BLaER1 treated with 17β-estradiol and CSF1 and Interleukin-3, amounts not matched to agents 10 nM and 100 nM (cell line): ENCODE measurements at regions not wholly inside any gene's neighbourhood (a gene's known extent, or its start where the extent isn't known, plus 50 kb on each side); places are given as distances from the start of the nearest gene placed in this dataset.

ENCODE experiments used
- H3K27ac ChIP-seq, 11 experiments: shearing (Covaris generic); formaldehyde crosslinking; 2 replicates each; pipeline ENCODE4 v1.8.1; 2022
- H3K27me3 ChIP-seq, 11 experiments: shearing (Covaris generic); formaldehyde crosslinking; 2 replicates each; pipeline ENCODE4 v1.8.1; 2022
- H3K36me3 ChIP-seq, 11 experiments: shearing (Covaris generic); formaldehyde crosslinking; 2 replicates each; pipeline ENCODE4 v1.8.1; 2022
- H3K4me1 ChIP-seq, 10 experiments: shearing (Covaris generic); formaldehyde crosslinking; 2 replicates each; pipeline ENCODE4 v1.8.1; 2022
- H3K4me2 ChIP-seq, 11 experiments: shearing (Covaris generic); formaldehyde crosslinking; 2 replicates each; pipeline ENCODE4 v1.8.1; 2022
- H3K4me3 ChIP-seq, 10 experiments: shearing (Covaris generic); formaldehyde crosslinking; 2 replicates each; pipeline ENCODE4 v1.8.1; 2022
- H3K9ac ChIP-seq, 11 experiments: shearing (Covaris generic); formaldehyde crosslinking; 2 replicates each; pipeline ENCODE4 v1.8.1; 2022
- H3K9me3 ChIP-seq, 11 experiments: shearing (Covaris generic); formaldehyde crosslinking; replicated peaks in 1 of 11; 2 replicates each; pipeline ENCODE4 v1.8.1; 2022
- H4K20me1 ChIP-seq, 11 experiments: shearing (Covaris generic); formaldehyde crosslinking; 2 replicates each; pipeline ENCODE4 v1.8.1; 2022
- Cebpa-rat ChIP-seq, 11 experiments: shearing (Covaris generic); IDR thresholded peaks; 2 replicates each; pipeline ENCODE4 v1.8.1; 2022

- H3K9ac ChIP-seq: no peak overlapping the region
- H3K9me3 ChIP-seq: no peaks in the 10 kb centered on the region
- H3K4me2 ChIP-seq: no peak overlapping the region
- H3K27me3 ChIP-seq: no peaks in the 10 kb centered on the region
- no peak for TF ChIP-seq Cebpa-rat (IDR thresholded peaks at IDR 0.05)
- no peaks in the 10 kb centered on the region for H3K4me1 ChIP-seq
- no peaks in the 10 kb centered on the region for H4K20me1 ChIP-seq
- no peak overlapping the region for H3K4me3 ChIP-seq
- no peak overlapping the region for H3K27ac ChIP-seq
- H3K36me3 ChIP-seq: no peaks in the 10 kb centered on the region
These were observed 1098.1 kb downstream of the NCAM2 start for GRCh38 chr21:22096314-22096713.

- no peaks in the 10 kb centered on the region for H3K9me3 ChIP-seq
- H4K20me1 ChIP-seq: no peaks in the 10 kb centered on the region
- TF ChIP-seq Cebpa-rat (IDR thresholded peaks at IDR 0.05): no peak
- no peak overlapping the region for H3K4me2 ChIP-seq
- H3K27me3 ChIP-seq: no peaks in the 10 kb centered on the region
- H3K9ac ChIP-seq: no peak overlapping the region
- no peak overlapping the region for H3K4me3 ChIP-seq
- H3K4me1 ChIP-seq: no peaks in the 10 kb centered on the region
- H3K27ac ChIP-seq: no peak overlapping the region
- no peaks in the 10 kb centered on the region for H3K36me3 ChIP-seq
These were observed 1108.7 kb downstream of the NCAM2 start for GRCh38 chr21:22106720-22107410.

DNA sequence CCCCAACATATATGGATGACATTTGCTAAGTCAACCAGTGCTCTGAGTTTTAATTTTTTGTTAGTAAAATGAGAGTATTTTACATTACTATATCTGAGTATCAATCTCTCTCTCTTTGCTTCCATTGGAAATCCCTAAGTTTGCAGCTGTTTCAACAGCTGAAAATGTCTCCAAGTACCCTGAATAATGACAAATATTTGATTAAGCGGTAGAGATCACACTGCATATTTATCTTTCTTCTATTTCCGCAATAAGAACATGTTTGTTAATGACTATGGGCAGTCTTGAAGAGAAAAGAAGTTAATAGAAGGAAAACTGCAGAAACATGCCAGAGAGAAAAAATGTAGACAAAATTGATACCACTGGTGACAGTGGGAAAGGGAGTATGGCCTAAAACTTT is 1117.5 kb downstream of the NCAM2 start:
- H3K4me3 ChIP-seq: no peak overlapping the region
- H3K4me2 ChIP-seq: no peak overlapping the region
- H3K9me3 ChIP-seq: peaks cover 0 to 4% (median 0%) of the 10 kb centered on the region in 11 experiments; a peak in 2 of 22 replicates
- no peaks in the 10 kb centered on the region for H3K4me1 ChIP-seq
- no peaks in the 10 kb centered on the region for H4K20me1 ChIP-seq
- no peak for TF ChIP-seq Cebpa-rat (IDR thresholded peaks at IDR 0.05)
- no peaks in the 10 kb centered on the region for H3K27me3 ChIP-seq
- H3K9ac ChIP-seq: no peak overlapping the region
- no peak overlapping the region for H3K27ac ChIP-seq
- no peaks in the 10 kb centered on the region for H3K36me3 ChIP-seq

GRCh38 chr21:22120616-22121266 is 1122.5 kb downstream of the NCAM2 start:
- Histone ChIP-seq H3K27me3 (no peaks in the 10 kb centered on the region), H3K9me3 (peaks cover 0 to 12% (median 0%) of the 10 kb centered on the region in 11 experiments; a peak in 3 of 22 replicates), H3K4me1 (no peaks in the 10 kb centered on the region), H3K9ac (no peak overlapping the region), H3K36me3 (no peaks in the 10 kb centered on the region), H3K4me3 (no peak overlapping the region), H3K27ac (no peak overlapping the region), H4K20me1 (no peaks in the 10 kb centered on the region), H3K4me2 (no peak overlapping the region)
- no peak for TF ChIP-seq Cebpa-rat (IDR thresholded peaks at IDR 0.05)

DNA sequence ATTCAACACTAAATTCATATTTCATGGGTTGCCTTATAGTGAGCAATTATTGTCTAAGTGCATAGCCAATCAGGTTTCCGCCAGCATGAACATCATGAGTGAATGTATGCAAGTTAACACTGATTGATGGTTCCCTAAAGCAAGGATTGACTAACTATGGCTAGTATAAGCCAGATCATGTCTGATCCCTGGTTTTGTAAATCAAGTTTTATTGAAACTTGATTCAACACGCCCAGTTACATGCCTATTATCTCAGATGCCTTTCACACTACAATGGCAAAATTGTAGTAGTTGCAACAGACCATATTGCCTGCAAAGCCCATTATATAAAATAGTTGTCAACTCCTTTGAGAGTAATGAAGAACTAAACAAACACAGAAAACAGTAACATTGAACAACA is 1127.4 kb downstream of the NCAM2 start:
- no peaks in the 10 kb centered on the region for H3K36me3 ChIP-seq

GRCh38 chr21:22128671-22129070 is 1130.5 kb downstream of the NCAM2 start:
- Histone ChIP-seq H3K4me3 (no peak overlapping the region), H3K4me2 (no peak overlapping the region), H4K20me1 (no peaks in the 10 kb centered on the region), H3K36me3 (no peaks in the 10 kb centered on the region), H3K27ac (no peak overlapping the region), H3K4me1 (no peaks in the 10 kb centered on the region), H3K27me3 (no peaks in the 10 kb centered on the region), H3K9ac (no peak overlapping the region), H3K9me3 (no peaks in the 10 kb centered on the region)
- no peak for TF ChIP-seq Cebpa-rat (IDR thresholded peaks at IDR 0.05)

More for the DNA sequence above, 1127.4 kb downstream of the NCAM2 start:
- Histone ChIP-seq H3K27ac (no peak overlapping the region), H4K20me1 (no peaks in the 10 kb centered on the region), H3K4me1 (no peaks in the 10 kb centered on the region), H3K27me3 (no peaks in the 10 kb centered on the region), H3K4me3 (no peak overlapping the region), H3K9ac (no peak overlapping the region), H3K9me3 (peaks cover 0 to 10% (median 0%) of the 10 kb centered on the region in 11 experiments; a peak in 3 of 22 replicates), H3K4me2 (no peak overlapping the region)
- TF ChIP-seq Cebpa-rat (IDR thresholded peaks at IDR 0.05): no peak

- H3K36me3 ChIP-seq: no peaks in the 10 kb centered on the region
- no peak overlapping the region for H3K4me3 ChIP-seq
- H3K4me2 ChIP-seq: no peak overlapping the region
- no peaks in the 10 kb centered on the region for H3K4me1 ChIP-seq
- no peak for TF ChIP-seq Cebpa-rat (IDR thresholded peaks at IDR 0.05)
- no peaks in the 10 kb centered on the region for H3K9me3 ChIP-seq
- no peaks in the 10 kb centered on the region for H3K27me3 ChIP-seq
- no peak overlapping the region for H3K9ac ChIP-seq
- no peaks in the 10 kb centered on the region for H4K20me1 ChIP-seq
- no peak overlapping the region for H3K27ac ChIP-seq
These were observed 1134.3 kb downstream of the NCAM2 start for GRCh38 chr21:22132358-22133071.

- Histone ChIP-seq H3K27me3 (no peaks in the 10 kb centered on the region), H3K9ac (no peak overlapping the region), H3K36me3 (no peaks in the 10 kb centered on the region), H3K9me3 (no peaks in the 10 kb centered on the region), H4K20me1 (no peaks in the 10 kb centered on the region), H3K4me1 (no peaks in the 10 kb centered on the region), H3K4me2 (no peak overlapping the region), H3K4me3 (no peak overlapping the region), H3K27ac (no peak overlapping the region)
- TF ChIP-seq Cebpa-rat (IDR thresholded peaks at IDR 0.05): no peak
These were observed 1138.5 kb downstream of the NCAM2 start for GRCh38 chr21:22136740-22137139.

- no peak for TF ChIP-seq Cebpa-rat (IDR thresholded peaks at IDR 0.05)
- no peak overlapping the region for H3K4me2 ChIP-seq
These were observed 1140.2 kb downstream of the NCAM2 start for GRCh38 chr21:22138297-22139016.

More at GRCh38 chr21:22138297-22139016, 1140.2 kb downstream of the NCAM2 start:
- Histone ChIP-seq H3K9me3 (no peaks in the 10 kb centered on the region), H3K4me3 (no peak overlapping the region), H3K27me3 (no peaks in the 10 kb centered on the region), H4K20me1 (no peaks in the 10 kb centered on the region), H3K36me3 (no peaks in the 10 kb centered on the region), H3K4me1 (no peaks in the 10 kb centered on the region), H3K9ac (no peak overlapping the region), H3K27ac (no peak overlapping the region)
